Naive thymus-derived CD8-positive, alpha-beta T cell (primary cell): ENCODE measurements at regions not wholly inside any gene's neighbourhood (a gene's known extent, or its start where the extent isn't known, plus 50 kb on each side); places are given as distances from the start of the nearest gene placed in this dataset.
"Not testable (repeated sequence)": the region's sequence is repeated elsewhere in the genome, so short reads cannot be mapped to it uniquely, and the experiment has no call there.

ENCODE experiments used
- ATAC-seq, 2 donors: fragments of 150-1000 bp; cut with Tn5 transposase in 1 of 2; sonication (Bioruptor Pico), chemical (Tn5 transposase) in 1 of 2; 1 replicate in 1 of 2; 2 replicates in 1 of 2; pipeline ENCODE4 v1.10.0; 2021; ENCODE audit warnings: mild to moderate bottlenecking in 2 of 2, moderate library complexity in 2 of 2
- POLR2A ChIA-PET: fragments of 350-600 bp; sonication (Branson Sonifier 250); formaldehyde crosslinking; loops from one replicate; lab custom pipeline; 2021; ENCODE audit warnings: antibody characterized with exemption; lab: Charles Lee
- DNase-seq, 10 donors: peaks; one replicate each; pipeline versions ENCODE4 v3.0.0 to v3.0.0-alpha.2; 2020 to 2022
- H3K27ac Mint-ChIP-seq, 10 donors: one replicate each; pipeline ENCODE4 v1.8.0; 2020 to 2022; ENCODE audit warnings: mild to moderate bottlenecking in 10 of 10, mixed read lengths in 10 of 10, moderate library complexity in 4 of 10, inconsistent platforms in 1 of 10
- H3K27me3 Mint-ChIP-seq, 5 donors: one replicate each; pipeline ENCODE4 v1.8.0; 2021 to 2022; ENCODE audit warnings: mixed read lengths in 5 of 5
- H3K36me3 Mint-ChIP-seq, 3 donors: one replicate each; pipeline ENCODE4 v1.8.0; 2020 to 2022; ENCODE audit warnings: mixed read lengths in 3 of 3, mild to moderate bottlenecking in 2 of 3, inconsistent platforms in 1 of 3
- H3K4me1 Mint-ChIP-seq, 4 donors: one replicate each; pipeline ENCODE4 v1.8.0; 2021 to 2022; ENCODE audit warnings: mixed read lengths in 4 of 4
- H3K4me3 Mint-ChIP-seq, 10 donors: one replicate each; pipeline ENCODE4 v1.8.0; 2020 to 2022; ENCODE audit warnings: mild to moderate bottlenecking in 10 of 10, mixed read lengths in 10 of 10, moderate library complexity in 6 of 10, inconsistent platforms in 1 of 10
- H3K9me3 Mint-ChIP-seq, 9 donors: one replicate each; pipeline ENCODE4 v1.8.0; 2020 to 2022; ENCODE audit warnings: mixed read lengths in 9 of 9, mild to moderate bottlenecking in 3 of 9, inconsistent platforms in 1 of 9, moderate library complexity in 1 of 9

DNA sequence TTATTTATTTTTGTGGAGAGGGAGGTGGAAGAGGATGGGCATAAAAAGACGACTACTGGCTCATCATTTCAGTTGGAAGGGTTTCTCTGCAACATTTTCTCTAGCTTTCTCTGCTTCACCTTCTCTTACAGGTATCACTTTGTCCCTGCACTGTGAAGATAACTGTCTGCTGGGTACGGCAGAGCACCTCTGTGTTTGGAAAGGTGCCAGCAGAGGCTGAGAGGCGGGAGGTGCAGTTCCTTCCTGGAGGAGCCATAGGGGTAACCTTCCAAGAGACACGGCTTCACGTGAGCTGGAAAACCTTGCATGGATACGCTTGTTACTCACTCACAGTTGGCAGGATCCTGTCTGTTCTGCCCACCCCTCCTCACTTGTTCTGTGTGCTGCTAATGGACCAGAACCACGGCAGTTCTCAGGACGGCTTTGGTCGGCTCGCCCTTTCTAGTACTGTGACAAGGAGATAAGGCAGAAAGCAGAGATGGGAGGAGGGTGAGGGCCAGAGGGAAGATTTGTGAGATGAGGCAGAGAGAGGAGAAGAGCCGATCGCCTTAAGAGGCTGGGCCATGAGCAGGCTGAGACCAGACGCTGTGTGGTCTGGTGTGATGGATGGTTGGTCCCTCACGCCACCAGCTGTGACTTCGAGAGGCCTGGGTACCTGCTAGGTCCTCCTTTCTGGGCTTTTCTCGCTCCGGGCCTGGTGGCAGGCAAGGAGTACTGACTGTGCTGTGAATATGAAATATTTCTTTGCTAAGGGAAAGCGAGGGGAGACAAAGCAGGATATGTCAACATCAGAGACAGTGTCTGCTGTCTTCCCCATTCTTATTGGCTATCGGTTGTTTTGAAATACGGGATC, 66.8 kb downstream of the MRPL57 start:
- POLR2A ChIA-PET = no interaction called here
- H3K27me3 Mint-ChIP-seq = peaks cover 0 to 2% (median 0%) of the 10 kb centered on the region in 5 donors
- no peak for DNase-seq

DNA sequence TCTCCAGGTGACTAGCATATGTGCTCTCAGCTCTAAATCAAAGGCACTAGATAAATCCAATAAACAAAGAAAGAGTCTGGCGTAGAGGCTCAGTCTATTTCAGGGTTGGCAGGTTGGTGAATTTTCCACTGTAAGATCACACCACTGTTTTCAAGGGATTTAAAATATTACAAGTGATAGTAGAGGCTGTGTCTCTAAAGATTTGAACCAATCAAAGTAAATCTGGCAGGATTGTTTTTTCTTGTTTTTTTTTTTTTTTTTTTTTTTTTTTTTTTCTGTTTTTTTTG, 67.4 kb downstream of the MRPL57 start:
- DNase-seq, H3K9me3 Mint-ChIP-seq, H3K4me1 Mint-ChIP-seq, H3K36me3 Mint-ChIP-seq, POLR2A ChIA-PET, H3K27me3 Mint-ChIP-seq, H3K27ac Mint-ChIP-seq, H3K4me3 Mint-ChIP-seq, ATAC-seq: not testable (repeated sequence)

More for the DNA sequence above, 66.8 kb downstream of the MRPL57 start:
- no peak for ATAC-seq
- Mint-ChIP-seq H3K27ac (no peak overlapping the region), H3K4me1 (peaks cover 0 to 10% (median 7%) of the 10 kb centered on the region in 4 donors), H3K4me3 (peak overlapping the region in 1 of 10 donors; percentile 15), H3K36me3 (no peaks in the 10 kb centered on the region), H3K9me3 (peaks cover 0 to 3% (median 0%) of the 10 kb centered on the region in 9 donors)

DNA sequence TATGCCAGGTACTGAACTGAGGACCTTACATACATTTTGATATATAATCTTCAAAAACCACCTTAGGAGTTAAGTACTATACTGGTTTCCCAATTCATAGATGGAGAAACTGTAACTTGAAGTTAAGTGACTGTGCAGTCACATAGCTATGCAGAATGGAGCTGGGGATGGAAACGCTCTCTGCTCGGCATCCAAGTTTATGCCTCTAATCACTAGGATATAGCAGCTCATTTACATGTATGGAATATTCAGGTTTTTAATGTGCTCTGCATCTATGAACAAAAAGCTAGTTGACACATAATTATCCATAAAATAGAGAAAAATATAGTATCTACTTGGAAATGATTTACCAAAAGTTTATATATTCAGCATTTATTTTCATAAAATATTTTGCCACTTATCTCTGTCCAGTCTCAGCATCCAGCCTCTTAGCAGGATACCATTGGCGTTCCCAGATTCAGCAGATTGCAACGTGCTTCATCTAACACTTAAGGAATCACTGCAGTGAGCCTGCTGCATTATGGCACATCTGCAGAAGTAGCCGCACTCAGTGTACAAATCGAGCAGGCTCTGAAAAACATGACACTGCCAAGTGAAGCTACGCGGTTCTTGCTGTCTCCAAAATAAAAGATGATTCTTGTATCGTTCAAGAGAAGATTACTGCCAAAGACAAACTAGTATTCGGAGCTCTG, 70.4 kb downstream of the MRPL57 start:
- H3K9me3 Mint-ChIP-seq = peaks cover 0 to 4% (median 0%) of the 10 kb centered on the region in 9 donors
- H3K36me3 Mint-ChIP-seq = no peaks in the 10 kb centered on the region
- no peak overlapping the region for H3K4me3 Mint-ChIP-seq
- DNase-seq (no peak), ATAC-seq (no peak)
- H3K27ac Mint-ChIP-seq = no peak overlapping the region
- POLR2A ChIA-PET = no interaction called here
- peaks cover 0 to 2% (median 0%) of the 10 kb centered on the region in 5 donors for H3K27me3 Mint-ChIP-seq
- H3K4me1 Mint-ChIP-seq = peaks cover 0 to 5% (median 1%) of the 10 kb centered on the region in 4 donors

DNA sequence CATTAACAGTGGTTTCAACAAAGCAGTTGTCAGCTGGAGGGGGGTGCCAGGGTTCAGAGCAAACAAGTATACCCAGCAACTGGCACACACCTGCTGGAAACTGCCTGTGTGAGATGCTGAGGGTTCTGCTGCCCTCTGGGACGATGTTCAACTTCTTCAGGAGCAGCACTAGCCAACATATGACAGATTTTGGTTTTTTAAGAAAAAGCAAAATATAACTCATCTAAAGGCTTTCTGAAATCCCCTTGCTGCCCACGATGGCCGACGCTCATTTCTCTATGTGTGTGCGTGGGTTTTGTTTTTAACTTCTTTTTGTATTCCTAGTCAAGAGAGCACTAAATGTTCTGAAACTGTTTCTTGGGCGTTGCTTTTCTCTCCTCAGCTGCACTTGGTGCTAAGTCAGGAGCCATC, 79.9 kb downstream of the MRPL57 start:
- no peak overlapping the region for H3K4me3 Mint-ChIP-seq
- ATAC-seq (no peak), DNase-seq (no peak)
- no peaks in the 10 kb centered on the region for H3K36me3 Mint-ChIP-seq
- H3K27ac Mint-ChIP-seq = peak overlapping the region in 2 of 10 donors; percentile 1 to 32
- no peaks in the 10 kb centered on the region for H3K4me1 Mint-ChIP-seq
- H3K9me3 Mint-ChIP-seq = peaks cover 0 to 4% (median 0%) of the 10 kb centered on the region in 9 donors
- H3K27me3 Mint-ChIP-seq = peaks cover 0 to 3% (median 0%) of the 10 kb centered on the region in 5 donors
- POLR2A ChIA-PET = no interaction called here

DNA sequence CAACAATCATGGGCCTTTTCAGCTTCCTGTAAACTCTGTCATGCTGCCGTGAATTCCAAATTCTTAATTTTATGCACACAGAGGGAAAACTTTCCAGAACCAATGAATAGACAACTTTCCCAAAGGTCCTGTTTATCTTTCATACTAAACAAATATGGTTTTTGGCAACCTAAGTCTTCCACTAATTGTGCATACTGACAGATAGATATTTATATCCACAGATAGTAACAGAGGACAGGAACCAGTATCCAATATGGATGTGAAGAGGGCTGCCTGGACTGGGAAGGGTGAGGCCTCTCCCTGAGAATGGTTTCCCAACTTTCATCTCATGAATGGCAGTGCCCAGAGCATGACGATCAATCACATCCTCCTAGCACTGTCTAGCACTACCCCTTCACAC, 80.4 kb downstream of the MRPL57 start:
- POLR2A ChIA-PET = no interaction called here
- ATAC-seq (no peak), DNase-seq (no peak)
- Mint-ChIP-seq H3K27me3 (peaks cover 0 to 3% (median 0%) of the 10 kb centered on the region in 5 donors), H3K27ac (peak overlapping the region in 1 of 10 donors; percentile 32), H3K36me3 (no peaks in the 10 kb centered on the region), H3K4me3 (no peak overlapping the region), H3K4me1 (no peaks in the 10 kb centered on the region), H3K9me3 (peaks cover 0 to under 1% (median 0%) of the 10 kb centered on the region in 9 donors)

DNA sequence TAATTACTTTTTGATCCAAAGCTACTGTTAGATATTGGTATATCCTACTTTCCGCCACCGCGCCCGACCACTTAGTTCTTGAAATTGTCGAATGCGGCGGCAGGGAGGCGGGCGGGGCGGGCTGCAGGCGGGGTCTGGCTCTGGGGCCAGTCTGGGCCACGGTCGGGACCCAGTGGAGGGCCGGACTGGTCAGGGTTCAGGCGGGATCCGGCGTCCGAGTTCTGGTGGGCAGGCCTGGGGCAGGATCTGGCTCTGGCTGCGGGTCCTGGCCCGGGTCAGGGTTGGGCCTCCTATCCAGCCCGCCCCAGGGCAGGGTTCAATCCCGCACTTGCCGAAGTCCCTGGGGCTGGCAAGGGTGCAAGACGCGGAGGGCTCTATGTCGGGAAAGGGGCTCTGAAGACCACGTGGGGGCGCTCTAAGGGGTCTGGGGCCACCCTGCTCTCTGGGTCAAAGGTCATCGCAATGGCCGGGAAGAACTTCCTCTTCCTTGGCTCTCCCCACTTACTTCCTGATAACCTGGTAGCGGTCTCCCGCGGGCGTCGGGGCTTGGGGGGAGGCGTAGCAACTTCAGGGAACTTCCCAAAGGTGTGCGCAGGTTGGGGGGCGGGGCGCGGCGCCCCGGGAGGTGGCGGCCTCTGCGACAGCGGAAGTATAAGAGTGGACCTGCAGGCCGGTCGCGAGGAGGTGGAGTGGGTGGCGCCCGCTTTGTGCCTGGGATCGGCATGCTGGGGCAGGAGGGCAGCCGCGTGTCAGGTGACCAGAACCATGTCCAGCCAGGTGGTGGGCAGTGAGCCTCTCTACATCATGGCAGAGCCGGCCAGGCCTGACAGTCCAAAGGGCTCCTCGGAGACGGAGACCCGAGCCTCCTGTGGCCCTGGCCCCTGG, 83.4 kb downstream of the MRPL57 start:
- no peaks in the 10 kb centered on the region for H3K9me3 Mint-ChIP-seq
- no peak overlapping the region for H3K4me3 Mint-ChIP-seq
- H3K27ac Mint-ChIP-seq = no peak overlapping the region
- no peaks in the 10 kb centered on the region for H3K27me3 Mint-ChIP-seq
- H3K4me1 Mint-ChIP-seq = no peaks in the 10 kb centered on the region
- POLR2A ChIA-PET = no interaction called here
- DNase-seq = no peak
- no peaks in the 10 kb centered on the region for H3K36me3 Mint-ChIP-seq
- no peak for ATAC-seq

DNA sequence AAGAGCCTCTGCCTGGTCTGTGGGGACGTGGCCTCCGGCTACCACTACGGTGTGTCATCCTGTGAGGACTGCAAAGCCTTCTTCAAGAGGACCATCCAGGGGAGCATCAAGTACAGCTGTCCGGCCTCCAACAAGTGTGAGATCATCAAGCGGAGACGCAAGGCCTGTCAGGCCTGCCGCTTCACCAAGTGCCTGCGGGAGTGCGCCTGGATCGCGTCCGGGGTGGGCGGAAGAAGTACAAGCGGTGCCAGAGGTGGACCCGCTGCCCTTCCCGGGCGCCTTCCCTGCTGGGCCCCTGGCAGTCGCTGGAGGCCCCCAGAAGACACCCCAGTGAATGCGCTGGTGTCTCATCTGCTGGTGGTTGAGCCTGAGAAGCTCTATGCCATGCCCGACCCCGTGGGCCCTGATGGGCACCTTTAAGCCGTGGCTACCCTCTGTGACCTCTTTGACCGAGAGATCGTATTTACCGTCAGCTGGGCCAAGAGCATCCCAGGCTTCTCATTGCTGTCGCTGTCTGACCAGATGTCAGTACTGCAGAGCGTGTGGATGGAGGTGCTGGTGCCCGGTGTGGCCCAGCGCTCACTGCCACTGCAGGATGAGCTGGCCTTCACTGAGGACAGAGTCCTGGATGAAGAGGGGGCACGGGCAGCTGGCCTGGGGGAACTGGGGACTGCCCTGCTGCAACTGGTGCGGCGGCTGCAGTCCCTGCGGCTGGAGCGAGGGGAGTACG, 84.3 kb downstream of the MRPL57 start:
- H3K27me3 Mint-ChIP-seq, DNase-seq, ATAC-seq, H3K27ac Mint-ChIP-seq, POLR2A ChIA-PET, H3K9me3 Mint-ChIP-seq, H3K36me3 Mint-ChIP-seq, H3K4me1 Mint-ChIP-seq, H3K4me3 Mint-ChIP-seq: not testable (repeated sequence)

DNA sequence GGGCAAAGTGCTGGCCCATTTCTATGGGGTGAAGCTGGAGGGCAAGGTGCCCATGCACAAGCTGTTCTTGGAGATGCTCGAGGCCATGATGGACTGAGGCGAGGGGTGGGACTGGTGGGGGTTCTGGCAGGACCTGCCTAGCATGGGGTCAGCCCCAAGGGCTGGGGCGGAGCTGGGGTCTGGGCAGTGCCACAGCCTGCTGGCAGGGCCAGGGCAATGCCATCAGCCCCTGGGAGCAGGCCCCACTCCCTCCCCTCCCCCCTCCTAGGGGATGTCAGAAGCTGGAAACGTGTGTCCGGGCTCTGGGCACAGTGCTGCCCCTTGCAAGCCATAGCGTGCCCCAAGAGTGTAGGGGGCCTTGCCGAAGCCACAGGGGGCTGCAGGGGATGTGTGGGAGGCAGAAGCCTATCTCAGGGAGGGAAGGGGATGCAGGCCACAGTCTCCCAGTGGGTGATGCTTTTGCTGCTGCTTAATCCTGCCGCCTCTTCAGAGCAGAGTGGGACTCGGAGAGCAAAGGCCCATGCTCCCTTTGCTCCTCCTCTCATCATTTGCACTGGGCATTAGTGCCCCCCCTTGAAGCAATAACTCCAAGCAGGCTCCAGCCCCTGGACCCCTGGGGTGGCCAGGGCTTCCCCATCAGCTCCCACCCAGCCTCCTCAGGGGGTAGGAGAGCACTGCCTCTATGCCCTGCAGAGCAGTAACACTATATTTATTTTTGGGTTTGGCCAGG, 85.2 kb downstream of the MRPL57 start:
- H3K36me3 Mint-ChIP-seq, DNase-seq, H3K4me3 Mint-ChIP-seq, ATAC-seq, H3K4me1 Mint-ChIP-seq, POLR2A ChIA-PET, H3K27me3 Mint-ChIP-seq, H3K9me3 Mint-ChIP-seq, H3K27ac Mint-ChIP-seq: not testable (repeated sequence)

DNA sequence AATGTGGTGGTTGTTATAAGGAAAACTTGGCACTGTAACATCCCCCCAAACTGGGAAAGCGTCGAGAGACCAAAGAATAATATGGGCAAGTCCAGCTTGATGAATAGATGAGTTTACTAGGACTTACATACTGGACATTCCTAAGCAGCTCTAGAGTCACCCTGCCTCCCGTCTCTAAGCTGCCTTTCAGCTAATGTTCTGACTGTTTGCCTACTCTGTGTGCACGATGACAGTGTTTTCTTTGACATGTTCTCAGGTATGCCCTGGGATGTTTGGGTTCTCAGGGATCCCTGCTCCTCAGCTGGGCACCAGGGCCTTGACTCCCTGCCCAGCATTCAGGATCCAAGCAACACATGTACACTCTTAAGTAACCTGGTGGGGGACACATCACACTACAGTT, 87.5 kb downstream of the MRPL57 start:
- H3K27ac Mint-ChIP-seq, POLR2A ChIA-PET, H3K4me1 Mint-ChIP-seq, H3K9me3 Mint-ChIP-seq, H3K4me3 Mint-ChIP-seq, H3K27me3 Mint-ChIP-seq, H3K36me3 Mint-ChIP-seq, DNase-seq, ATAC-seq: not testable (repeated sequence)

DNA sequence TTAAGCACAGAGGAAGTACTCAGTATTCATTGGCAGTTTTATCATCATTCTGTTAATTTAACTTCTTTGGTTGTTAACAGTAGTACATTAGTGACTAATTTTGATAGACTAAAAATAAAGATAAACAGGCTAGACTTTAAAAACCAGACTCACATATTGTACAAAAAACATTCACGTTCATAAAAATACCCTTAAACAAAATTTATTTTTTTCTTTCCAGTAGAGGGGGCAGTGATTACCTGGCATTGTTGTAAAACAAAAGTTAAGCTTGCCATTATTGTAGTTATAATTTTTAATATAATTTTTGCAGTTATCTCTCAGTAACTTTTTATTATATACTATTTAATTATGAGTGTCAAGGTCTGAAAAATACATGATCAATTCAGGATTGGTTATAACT, 92.0 kb downstream of the MRPL57 start:
- DNase-seq, H3K27ac Mint-ChIP-seq, H3K4me1 Mint-ChIP-seq, H3K9me3 Mint-ChIP-seq, H3K36me3 Mint-ChIP-seq, H3K4me3 Mint-ChIP-seq, ATAC-seq, POLR2A ChIA-PET, H3K27me3 Mint-ChIP-seq: not testable (repeated sequence)

DNA sequence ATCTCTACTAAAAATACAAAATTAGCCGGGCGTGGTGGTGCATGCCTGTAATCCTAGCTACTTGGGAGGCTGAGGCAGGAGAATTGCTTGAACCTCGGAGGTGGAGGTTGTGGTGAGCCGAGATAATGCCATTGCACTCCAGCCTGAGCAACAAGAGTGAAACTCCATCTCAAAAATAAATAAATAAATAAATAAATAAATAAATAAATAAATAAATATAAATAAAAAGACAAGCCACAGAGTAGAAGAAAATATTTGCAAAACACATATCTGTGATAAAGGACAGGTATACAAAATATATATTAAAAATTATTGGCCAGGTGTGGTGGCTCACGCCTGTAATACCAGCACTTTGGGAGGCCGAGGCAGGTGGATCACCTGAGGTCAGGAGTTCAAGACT, 96.0 kb downstream of the MRPL57 start:
- H3K4me3 Mint-ChIP-seq, ATAC-seq, H3K4me1 Mint-ChIP-seq, H3K27ac Mint-ChIP-seq, H3K9me3 Mint-ChIP-seq, POLR2A ChIA-PET, H3K36me3 Mint-ChIP-seq, DNase-seq, H3K27me3 Mint-ChIP-seq: not testable (repeated sequence)

DNA sequence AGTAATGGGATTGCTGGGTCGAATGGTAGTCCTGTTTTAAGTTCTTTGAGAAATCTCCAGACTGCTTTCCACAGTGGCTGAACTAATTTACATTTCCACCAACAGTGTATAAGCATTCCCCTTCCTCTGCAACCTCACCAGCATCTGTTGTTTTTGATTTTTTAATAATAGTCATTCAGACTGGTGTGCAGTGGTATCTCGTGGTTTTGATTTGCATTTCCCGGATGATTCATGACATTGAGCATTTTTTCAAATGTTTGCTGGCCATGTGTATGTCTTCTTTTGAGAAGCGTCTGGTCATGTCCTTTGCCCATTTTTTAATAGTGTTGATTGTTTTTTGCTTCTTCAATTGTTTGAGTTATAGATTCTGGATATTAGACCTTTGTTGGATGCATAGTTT, 98.0 kb downstream of the MRPL57 start:
- POLR2A ChIA-PET, H3K9me3 Mint-ChIP-seq, H3K4me3 Mint-ChIP-seq, H3K27ac Mint-ChIP-seq, DNase-seq, H3K27me3 Mint-ChIP-seq, H3K4me1 Mint-ChIP-seq, ATAC-seq, H3K36me3 Mint-ChIP-seq: not testable (repeated sequence)
